ENCODE measurements at regions not wholly inside any gene's neighbourhood (a gene's known extent, or its start where the extent isn't known, plus 50 kb on each side); places are given as distances from the start of the nearest gene placed in this dataset.

DNA sequence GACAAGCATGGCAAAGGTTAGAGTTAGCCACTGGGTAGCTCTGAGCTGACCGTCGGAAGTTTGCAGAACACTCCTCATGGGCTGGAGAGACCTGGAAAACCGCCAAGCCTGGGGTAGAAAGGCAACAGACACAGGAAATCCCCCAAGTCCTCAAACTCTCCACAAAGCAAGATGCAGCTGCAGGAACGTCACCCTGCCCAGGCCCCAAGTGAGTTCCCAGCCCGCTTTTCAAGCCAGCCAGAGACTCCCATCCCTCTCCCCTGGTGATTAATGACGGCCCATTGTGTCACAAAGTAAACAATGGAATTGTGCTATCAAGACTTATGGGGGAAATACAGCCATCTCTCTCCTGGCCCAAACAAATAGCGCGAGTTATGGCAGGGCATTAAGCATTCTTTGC lies 633.0 kb downstream of the TBC1D22A start:
- TF ChIP-seq, protein P1, sequence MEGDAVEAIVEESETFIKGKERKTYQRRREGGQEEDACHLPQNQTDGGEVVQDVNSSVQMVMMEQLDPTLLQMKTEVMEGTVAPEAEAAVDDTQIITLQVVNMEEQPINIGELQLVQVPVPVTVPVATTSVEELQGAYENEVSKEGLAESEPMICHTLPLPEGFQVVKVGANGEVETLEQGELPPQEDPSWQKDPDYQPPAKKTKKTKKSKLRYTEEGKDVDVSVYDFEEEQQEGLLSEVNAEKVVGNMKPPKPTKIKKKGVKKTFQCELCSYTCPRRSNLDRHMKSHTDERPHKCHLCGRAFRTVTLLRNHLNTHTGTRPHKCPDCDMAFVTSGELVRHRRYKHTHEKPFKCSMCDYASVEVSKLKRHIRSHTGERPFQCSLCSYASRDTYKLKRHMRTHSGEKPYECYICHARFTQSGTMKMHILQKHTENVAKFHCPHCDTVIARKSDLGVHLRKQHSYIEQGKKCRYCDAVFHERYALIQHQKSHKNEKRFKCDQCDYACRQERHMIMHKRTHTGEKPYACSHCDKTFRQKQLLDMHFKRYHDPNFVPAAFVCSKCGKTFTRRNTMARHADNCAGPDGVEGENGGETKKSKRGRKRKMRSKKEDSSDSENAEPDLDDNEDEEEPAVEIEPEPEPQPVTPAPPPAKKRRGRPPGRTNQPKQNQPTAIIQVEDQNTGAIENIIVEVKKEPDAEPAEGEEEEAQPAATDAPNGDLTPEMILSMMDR (IDR thresholded peaks at IDR 0.05; ENCODE audit: insufficient read depth, low read length) = no peak
- TF ChIP-seq, protein P2, sequence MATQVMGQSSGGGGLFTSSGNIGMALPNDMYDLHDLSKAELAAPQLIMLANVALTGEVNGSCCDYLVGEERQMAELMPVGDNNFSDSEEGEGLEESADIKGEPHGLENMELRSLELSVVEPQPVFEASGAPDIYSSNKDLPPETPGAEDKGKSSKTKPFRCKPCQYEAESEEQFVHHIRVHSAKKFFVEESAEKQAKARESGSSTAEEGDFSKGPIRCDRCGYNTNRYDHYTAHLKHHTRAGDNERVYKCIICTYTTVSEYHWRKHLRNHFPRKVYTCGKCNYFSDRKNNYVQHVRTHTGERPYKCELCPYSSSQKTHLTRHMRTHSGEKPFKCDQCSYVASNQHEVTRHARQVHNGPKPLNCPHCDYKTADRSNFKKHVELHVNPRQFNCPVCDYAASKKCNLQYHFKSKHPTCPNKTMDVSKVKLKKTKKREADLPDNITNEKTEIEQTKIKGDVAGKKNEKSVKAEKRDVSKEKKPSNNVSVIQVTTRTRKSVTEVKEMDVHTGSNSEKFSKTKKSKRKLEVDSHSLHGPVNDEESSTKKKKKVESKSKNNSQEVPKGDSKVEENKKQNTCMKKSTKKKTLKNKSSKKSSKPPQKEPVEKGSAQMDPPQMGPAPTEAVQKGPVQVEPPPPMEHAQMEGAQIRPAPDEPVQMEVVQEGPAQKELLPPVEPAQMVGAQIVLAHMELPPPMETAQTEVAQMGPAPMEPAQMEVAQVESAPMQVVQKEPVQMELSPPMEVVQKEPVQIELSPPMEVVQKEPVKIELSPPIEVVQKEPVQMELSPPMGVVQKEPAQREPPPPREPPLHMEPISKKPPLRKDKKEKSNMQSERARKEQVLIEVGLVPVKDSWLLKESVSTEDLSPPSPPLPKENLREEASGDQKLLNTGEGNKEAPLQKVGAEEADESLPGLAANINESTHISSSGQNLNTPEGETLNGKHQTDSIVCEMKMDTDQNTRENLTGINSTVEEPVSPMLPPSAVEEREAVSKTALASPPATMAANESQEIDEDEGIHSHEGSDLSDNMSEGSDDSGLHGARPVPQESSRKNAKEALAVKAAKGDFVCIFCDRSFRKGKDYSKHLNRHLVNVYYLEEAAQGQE (IDR thresholded peaks at IDR 0.05; ENCODE audit: insufficient replicate concordance, low read depth) = no peak

Data from HL-60 (cell line).